ENCODE measurements at regions not wholly inside any gene's neighbourhood (a gene's known extent, or its start where the extent isn't known, plus 50 kb on each side); places are given as distances from the start of the nearest gene placed in this dataset.

- TF ChIP-seq, protein P1, sequence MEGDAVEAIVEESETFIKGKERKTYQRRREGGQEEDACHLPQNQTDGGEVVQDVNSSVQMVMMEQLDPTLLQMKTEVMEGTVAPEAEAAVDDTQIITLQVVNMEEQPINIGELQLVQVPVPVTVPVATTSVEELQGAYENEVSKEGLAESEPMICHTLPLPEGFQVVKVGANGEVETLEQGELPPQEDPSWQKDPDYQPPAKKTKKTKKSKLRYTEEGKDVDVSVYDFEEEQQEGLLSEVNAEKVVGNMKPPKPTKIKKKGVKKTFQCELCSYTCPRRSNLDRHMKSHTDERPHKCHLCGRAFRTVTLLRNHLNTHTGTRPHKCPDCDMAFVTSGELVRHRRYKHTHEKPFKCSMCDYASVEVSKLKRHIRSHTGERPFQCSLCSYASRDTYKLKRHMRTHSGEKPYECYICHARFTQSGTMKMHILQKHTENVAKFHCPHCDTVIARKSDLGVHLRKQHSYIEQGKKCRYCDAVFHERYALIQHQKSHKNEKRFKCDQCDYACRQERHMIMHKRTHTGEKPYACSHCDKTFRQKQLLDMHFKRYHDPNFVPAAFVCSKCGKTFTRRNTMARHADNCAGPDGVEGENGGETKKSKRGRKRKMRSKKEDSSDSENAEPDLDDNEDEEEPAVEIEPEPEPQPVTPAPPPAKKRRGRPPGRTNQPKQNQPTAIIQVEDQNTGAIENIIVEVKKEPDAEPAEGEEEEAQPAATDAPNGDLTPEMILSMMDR (IDR thresholded peaks at IDR 0.05), result no peak
- TF ChIP-seq POLR2AphosphoS5 (IDR thresholded peaks at IDR 0.05) (no peak), POLR2A (IDR thresholded peaks at IDR 0.05) (no peak)
These were observed 94.7 kb upstream of the CRHR1 start for GRCh38 chr17:45689451-45689850.
